GM10266 (cell line): ENCODE measurements at regions not wholly inside any gene's neighbourhood (a gene's known extent, or its start where the extent isn't known, plus 50 kb on each side); places are given as distances from the start of the nearest gene placed in this dataset.

Source experiments
- DNase-seq: peaks from one replicate; pipeline ENCODE4 v3.0.0; 2012; ENCODE audit errors: extremely low spot score
- CTCF ChIP-seq: IDR thresholded peaks from 2 replicates; pipeline ENCODE4 v1.5.1; 2012; ENCODE audit warnings: mild to moderate bottlenecking, low read depth; ENCODE audit not compliant: control insufficient read depth, insufficient read depth; ENCODE audit errors: missing control alignments

GRCh38 chr4:107210450-107211239 is 174.5 kb upstream of the DKK2 start:
- DNase-seq: no peak
- TF ChIP-seq CTCF: no peak

GRCh38 chr4:107203733-107204132 is 167.6 kb upstream of the DKK2 start:
- DNase-seq: no peak
- no peak for TF ChIP-seq CTCF

GRCh38 chr4:107202744-107203143 is 166.6 kb upstream of the DKK2 start:
- TF ChIP-seq CTCF: no peak
- no peak for DNase-seq

- no peak for DNase-seq
- no peak for TF ChIP-seq CTCF
These were observed 161.0 kb upstream of the DKK2 start for GRCh38 chr4:107197121-107197520.

- DNase-seq: no peak
- no peak for TF ChIP-seq CTCF
These were observed 160.2 kb upstream of the DKK2 start for GRCh38 chr4:107196312-107196711.

- no peak for TF ChIP-seq CTCF
- DNase-seq: no peak
These were observed 157.9 kb upstream of the DKK2 start for GRCh38 chr4:107194005-107194404.

GRCh38 chr4:107192601-107193000 is 156.5 kb upstream of the DKK2 start:
- TF ChIP-seq CTCF: no peak
- DNase-seq: no peak
